ENCODE measurements at regions not wholly inside any gene's neighbourhood (a gene's known extent, or its start where the extent isn't known, plus 50 kb on each side); places are given as distances from the start of the nearest gene placed in this dataset.
"Not testable (repeated sequence)": the region's sequence is repeated elsewhere in the genome, so short reads cannot be mapped to it uniquely, and the experiment has no call there.

GRCh38 chr2:41194230-41194629 is 742.3 kb upstream of the SLC8A1 start:
- DNase-seq, result no peak

GRCh38 chr2:41197781-41198180 is 745.9 kb upstream of the SLC8A1 start:
- no peak for DNase-seq

DNA sequence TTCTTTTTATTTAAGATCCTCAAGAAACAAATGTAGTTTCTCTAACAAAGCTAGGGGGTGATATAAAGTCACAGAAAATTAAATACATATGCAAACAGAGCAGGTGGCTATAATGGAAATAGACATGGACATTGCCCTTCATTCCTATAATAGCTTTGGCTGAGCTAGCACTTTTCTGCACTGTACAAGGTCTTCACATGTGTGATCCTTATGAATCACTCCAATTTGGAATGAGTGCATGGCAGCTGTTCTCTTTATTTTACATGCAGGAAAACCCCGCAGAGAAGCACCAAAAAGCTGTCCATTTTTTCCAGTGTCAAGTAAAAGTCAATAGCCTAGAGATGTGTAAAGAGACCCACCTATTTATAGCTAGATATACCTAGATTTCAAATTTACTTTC is 747.4 kb upstream of the SLC8A1 start:
- no peak for DNase-seq

DNA sequence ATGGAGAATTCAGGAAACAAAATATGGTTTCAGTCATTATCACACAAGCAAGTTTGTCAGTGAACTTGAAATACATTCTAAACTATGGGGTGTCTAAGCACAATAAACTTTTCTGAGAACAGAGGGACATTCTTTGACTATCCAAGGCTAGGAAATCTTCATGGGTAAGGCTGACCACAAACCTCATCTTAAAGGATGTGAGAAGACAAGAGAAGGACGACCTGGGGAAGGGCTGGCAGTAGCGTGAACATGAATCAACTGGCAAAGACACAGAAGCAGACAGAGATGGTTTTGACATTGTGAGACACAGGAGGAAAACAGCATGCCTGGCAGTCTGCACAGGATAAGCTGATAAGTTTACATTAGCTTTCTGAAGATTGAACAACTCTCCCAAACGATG is 752.4 kb upstream of the SLC8A1 start:
- no peak for DNase-seq

DNA sequence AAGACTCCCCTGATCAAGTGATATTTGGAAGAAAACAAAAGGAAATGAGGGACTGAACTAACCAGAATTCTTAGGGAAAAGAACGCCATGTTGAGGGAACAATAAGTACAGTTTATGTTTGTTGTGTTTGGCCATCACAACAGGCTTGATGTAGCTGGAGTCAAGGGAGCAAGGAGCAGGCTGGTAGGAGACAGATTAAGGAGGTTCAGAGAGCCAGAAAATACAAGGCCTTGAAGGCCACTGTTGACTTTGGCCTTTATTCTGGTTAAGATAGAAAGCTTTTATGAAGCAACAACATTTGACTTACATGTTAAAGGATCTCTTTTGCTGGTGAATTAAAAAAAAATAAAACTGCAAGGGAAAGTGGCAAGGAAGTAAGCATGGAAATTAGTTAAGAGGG is 754.1 kb upstream of the SLC8A1 start:
- no peak for DNase-seq

DNA sequence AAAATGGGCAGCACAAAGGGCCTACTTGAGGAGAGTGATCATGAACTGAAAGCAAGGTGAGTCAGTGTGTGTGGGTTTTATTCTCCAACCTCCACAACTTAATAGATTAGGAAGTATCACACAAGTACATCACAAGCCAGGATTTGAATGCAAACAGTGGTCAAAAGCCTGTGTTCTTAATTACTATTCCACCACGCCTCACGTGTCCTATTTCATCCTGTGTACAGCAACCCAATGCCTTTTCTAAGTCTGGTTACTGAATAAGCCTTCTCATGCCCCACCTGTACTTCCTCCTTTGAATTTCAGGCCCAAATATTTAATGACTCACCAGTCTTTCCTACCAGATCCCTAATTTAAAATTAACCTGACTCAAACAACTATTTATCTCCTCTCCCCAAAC is 755.7 kb upstream of the SLC8A1 start:
- DNase-seq, result no peak

GRCh38 chr2:41210030-41210429 is 758.1 kb upstream of the SLC8A1 start:
- DNase-seq, result not testable (repeated sequence)

- no peak for DNase-seq
Measured at GRCh38 chr2:41216978-41217377, 765.1 kb upstream of the SLC8A1 start.

DNA sequence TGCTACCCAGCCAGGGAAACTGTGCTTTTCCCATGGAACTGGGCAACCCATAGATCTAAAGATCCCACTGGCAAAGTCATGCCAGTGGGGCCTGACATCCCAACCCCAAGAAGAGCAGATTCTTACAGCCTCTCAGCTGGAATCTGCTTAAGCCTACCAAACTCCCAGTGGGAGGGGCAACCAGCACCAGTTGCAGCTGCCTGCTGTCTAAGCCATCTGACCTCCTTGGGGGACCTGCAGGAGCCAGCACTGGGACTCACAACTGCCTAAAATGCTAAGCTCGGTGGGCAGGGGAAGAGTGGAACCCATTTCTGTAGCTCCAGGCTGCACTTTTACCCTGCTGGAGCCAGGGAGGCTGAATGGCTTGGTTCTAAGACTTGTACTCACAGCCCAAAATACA is 770.7 kb upstream of the SLC8A1 start:
- DNase-seq, result no peak

DNA sequence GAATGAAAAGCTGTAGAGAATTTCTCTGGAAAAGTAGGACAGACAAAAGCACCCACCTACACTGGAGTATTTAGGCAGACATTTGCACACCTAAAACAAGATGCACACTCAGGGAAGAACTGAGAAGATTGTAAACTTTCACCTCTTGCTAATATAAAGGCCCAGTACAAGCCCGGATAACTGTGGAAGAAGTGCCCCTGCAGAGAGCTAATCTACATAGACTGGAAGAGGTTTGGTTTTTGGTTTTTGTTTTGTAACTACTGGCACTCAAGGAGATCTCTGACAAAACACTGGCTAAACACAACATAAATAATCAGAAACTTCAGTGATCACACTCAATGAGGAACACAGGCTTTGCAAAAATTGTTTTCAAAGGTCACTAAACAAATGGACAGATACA is 782.2 kb upstream of the SLC8A1 start:
- DNase-seq, result no peak

- DNase-seq, result no peak
Measured at GRCh38 chr2:41241325-41242000, 789.6 kb upstream of the SLC8A1 start.

- DNase-seq, result no peak
Measured at GRCh38 chr2:41242001-41242331, 790.1 kb upstream of the SLC8A1 start.

- no peak for DNase-seq
Measured at GRCh38 chr2:41267929-41268659, 779.7 kb upstream of the PKDCC start.

GRCh38 chr2:41283079-41283775 is 764.6 kb upstream of the PKDCC start:
- DNase-seq, result no peak

DNA sequence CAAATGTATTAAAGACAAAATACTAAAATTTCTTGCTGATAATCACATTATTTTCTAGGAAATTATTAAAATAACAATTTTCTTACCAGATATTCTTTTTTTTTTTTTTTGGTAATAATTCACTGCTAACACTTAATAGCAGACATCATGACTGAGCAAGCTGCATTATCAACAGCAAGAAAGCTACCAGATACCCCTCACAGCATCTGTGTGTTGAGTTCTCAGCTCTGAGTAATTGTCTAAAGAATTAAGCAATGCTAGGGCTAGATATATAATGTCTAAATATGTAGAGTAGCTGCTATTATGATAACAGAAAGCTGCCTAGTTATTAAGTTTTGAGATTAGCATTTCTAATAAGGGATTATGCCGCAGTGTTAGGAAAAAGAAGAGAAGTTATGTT is 754.3 kb upstream of the PKDCC start:
- no peak for DNase-seq

- DNase-seq, result no peak
Measured at GRCh38 chr2:41294331-41294730, 753.5 kb upstream of the PKDCC start.

GRCh38 chr2:41313082-41313481 is 734.7 kb upstream of the PKDCC start:
- DNase-seq, result no peak

GRCh38 chr2:41314511-41315070 is 733.2 kb upstream of the PKDCC start:
- no peak for DNase-seq

- DNase-seq, result no peak
Measured at GRCh38 chr2:41319437-41319836, 728.4 kb upstream of the PKDCC start.

DNA sequence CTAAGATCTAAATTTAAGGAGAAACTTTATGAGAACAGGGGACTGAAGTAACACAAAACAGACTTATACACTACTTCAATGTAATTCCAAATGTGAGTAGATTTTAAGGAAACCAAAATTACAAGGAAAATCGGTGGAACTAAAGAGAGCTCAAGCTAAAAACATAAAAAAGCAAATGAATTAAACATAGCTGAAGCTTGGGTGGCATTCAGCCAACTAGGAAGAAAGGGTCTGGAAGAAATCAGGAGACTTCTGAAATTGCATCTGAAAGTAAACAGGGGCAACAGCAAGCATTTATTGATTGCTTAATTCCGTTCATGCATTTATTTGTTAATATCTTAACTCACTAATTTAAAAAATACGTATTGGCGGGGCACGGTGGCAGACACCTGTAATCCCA is 727.3 kb upstream of the PKDCC start:
- no peak for DNase-seq

- no peak for DNase-seq
Measured at GRCh38 chr2:41321351-41321750, 726.5 kb upstream of the PKDCC start.

GRCh38 chr2:41326851-41327250 is 721.0 kb upstream of the PKDCC start:
- DNase-seq, result no peak

GRCh38 chr2:41329040-41329439 is 718.8 kb upstream of the PKDCC start:
- DNase-seq, result no peak

DNA sequence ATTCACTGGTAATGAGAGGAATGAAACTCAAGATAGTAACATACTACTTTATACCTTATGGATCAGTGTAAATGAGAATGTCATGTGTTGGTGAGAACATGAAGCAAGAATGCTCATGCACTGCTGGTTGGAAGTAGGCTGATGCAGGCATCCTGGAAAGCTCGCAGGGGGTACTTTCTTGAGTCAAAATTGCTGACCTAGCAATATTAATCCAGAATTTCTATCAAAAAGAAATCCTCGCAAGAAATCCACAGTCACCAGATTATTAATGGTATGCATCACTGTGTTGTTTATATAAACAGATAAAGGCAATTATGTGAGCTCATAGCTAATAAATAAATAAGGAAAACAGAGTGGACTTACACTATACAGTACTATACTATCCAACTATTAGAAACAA is 713.7 kb upstream of the PKDCC start:
- DNase-seq, result no peak
